ENCODE measurements at regions not wholly inside any gene's neighbourhood (a gene's known extent, or its start where the extent isn't known, plus 50 kb on each side); places are given as distances from the start of the nearest gene placed in this dataset.
A peak's percentile ranks its signal among the peaks of the same experiment; 100 is the strongest.
"Not testable (repeated sequence)": the region's sequence is repeated elsewhere in the genome, so short reads cannot be mapped to it uniquely, and the experiment has no call there.

DNA sequence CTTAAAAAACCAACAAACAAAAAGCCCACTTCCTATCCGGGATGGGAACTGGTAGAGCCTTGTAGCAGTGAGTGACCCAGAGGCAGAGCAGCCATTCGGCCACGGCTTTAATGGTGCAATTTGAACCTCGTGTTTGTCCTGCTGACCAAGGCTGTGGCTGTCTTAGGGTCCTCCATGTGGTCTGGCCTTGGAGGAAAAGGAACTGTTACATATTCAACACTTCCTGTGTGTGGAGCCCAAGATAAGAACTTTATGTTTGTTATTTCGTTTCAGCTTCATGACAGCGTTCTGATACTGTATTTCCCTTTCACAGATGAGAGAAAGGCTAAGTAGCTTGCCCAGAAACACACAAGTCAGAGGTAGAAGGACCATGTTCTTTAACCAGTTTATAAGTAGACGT is 269.8 kb downstream of the SV2B start:
- no peak for DNase-seq (ENCODE audit: low read depth in 2 of 2)
- no peak for TF ChIP-seq CTCF (IDR thresholded peaks at IDR 0.05; ENCODE audit: low read depth, low read length)
- no peak overlapping the region for H3K4me3 ChIP-seq (replicated peaks in 1 of 2; ENCODE audit: low read depth in 2 of 2, low read length in 2 of 2)

DNA sequence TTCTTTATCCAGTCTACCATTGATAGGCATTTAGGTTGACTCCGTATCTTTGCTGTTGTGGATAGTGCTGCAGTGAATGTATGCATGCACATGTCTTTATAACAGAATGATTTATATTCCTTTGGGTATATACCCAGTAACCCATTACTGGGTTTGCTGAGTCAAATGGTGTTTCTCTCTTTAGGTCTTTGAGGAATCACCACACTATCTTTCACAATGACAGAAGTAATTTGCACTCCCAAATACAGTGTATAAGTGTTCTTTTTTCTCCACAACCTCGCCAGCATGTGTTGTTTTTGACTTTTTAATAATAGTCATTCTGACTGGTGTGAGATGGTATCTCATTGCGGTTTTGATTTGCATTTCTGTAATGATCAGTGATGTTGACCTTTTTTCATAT is 271.3 kb downstream of the SV2B start:
- H3K4me3 ChIP-seq (replicated peaks in 1 of 2; ENCODE audit: low read depth in 2 of 2, low read length in 2 of 2); DNase-seq (ENCODE audit: low read depth in 2 of 2): not testable (repeated sequence)

GRCh38 chr15:91374336-91374735 is 274.3 kb downstream of the SV2B start:
- H3K4me3 ChIP-seq (replicated peaks in 1 of 2; ENCODE audit: low read depth in 2 of 2, low read length in 2 of 2), result no peak overlapping the region
- no peak for DNase-seq (ENCODE audit: low read depth in 2 of 2)
- TF ChIP-seq CTCF (IDR thresholded peaks at IDR 0.05; ENCODE audit: low read depth, low read length), result no peak

DNA sequence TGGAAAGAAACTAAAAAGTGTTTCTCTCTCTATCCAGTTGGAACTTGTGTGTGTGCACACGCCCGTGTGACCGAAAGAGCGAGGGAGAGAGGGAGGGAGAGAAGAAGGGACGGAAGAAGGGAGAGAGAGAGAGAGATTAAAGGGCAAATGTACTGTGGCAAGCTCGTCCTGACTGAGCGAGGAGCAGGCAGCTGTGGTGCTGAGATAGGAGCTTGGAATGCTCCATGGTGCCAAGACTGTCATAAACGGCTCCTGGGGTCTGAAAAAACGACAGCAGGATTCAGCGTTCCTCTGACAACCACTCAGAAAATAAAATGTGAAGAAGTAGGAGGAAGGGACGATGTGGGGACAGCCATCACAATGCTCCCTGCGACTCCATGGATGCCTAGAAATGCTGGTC is 276.0 kb downstream of the SV2B start:
- peak in 1 of 2 donors; percentile 7 for DNase-seq (ENCODE audit: low read depth in 2 of 2)
- no peak for TF ChIP-seq CTCF (IDR thresholded peaks at IDR 0.05; ENCODE audit: low read depth, low read length)
- no peak overlapping the region for H3K4me3 ChIP-seq (replicated peaks in 1 of 2; ENCODE audit: low read depth in 2 of 2, low read length in 2 of 2)

DNA sequence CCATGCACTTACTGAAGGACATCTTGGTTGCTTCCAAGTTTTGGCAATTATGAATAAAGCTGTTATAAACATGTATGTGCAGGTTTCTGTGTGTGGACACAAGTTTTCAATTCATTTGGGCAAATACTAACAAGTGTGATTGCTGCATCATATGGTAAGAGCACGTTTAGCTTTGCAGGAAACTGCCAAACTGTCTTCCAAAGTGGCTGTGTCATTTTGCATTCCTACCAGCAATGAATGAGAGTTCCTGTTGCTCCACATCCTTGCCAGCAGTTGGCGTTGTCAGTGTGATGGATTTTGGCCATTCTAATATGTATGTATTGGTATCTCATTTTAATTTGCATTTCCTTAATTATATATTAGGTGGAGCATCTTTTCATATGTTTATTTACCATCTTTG is 280.1 kb downstream of the SV2B start:
- no peak overlapping the region for H3K4me3 ChIP-seq (replicated peaks in 1 of 2; ENCODE audit: low read depth in 2 of 2, low read length in 2 of 2)
- no peak for TF ChIP-seq CTCF (IDR thresholded peaks at IDR 0.05; ENCODE audit: low read depth, low read length)
- no peak for DNase-seq (ENCODE audit: low read depth in 2 of 2)

GRCh38 chr15:91383532-91383931 is 283.5 kb downstream of the SV2B start:
- DNase-seq (ENCODE audit: low read depth in 2 of 2), result no peak
- TF ChIP-seq CTCF (IDR thresholded peaks at IDR 0.05; ENCODE audit: low read depth, low read length), result no peak
- H3K4me3 ChIP-seq (replicated peaks in 1 of 2; ENCODE audit: low read depth in 2 of 2, low read length in 2 of 2), result no peak overlapping the region

DNA sequence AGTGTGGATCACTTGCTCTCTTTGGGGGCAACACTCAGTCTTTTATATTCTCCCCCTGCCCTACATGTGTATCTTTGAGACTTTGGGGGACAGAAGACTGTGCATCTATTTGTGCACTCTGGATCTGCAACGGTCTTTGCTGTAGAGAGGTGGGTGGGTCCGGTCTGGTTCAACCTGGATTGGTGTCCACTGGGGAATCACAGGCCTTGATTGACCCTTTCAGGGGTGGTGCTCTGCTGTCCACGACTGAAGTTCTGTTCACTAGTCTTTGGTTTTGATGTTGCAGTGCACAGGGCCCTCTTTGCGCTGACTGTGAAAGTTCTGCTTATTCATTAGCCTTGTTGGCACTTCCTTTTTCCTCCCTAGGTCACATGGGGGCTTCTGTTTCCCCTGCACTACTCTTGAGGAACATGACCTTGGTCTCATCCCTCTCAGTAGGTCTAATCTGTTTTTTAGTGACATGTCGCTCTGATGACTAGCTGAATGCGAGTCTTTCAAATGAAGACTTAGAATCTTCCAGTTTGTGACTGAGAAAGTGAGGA is 284.2 kb downstream of the SV2B start:
- no peak for DNase-seq (ENCODE audit: low read depth in 2 of 2)
- TF ChIP-seq CTCF (IDR thresholded peaks at IDR 0.05; ENCODE audit: low read depth, low read length), result no peak
- H3K4me3 ChIP-seq (replicated peaks in 1 of 2; ENCODE audit: low read depth in 2 of 2, low read length in 2 of 2), result no peak overlapping the region
